ENCODE measurements at regions not wholly inside any gene's neighbourhood (a gene's known extent, or its start where the extent isn't known, plus 50 kb on each side); places are given as distances from the start of the nearest gene placed in this dataset.
A peak's percentile ranks its signal among the peaks of the same experiment; 100 is the strongest.

GRCh38 chr6:81565071-81565470 is 187.4 kb downstream of the TENT5A start:
- peak; percentile 12 for DNase-seq (ENCODE audit: low read depth, low spot score)
- no peak overlapping the region for H3K4me3 ChIP-seq (ENCODE audit: low read depth, low read length)
- in situ Hi-C loops (cut with HindIII; ENCODE audit: low sequenced_read_pairs), result no loop called here
- TF ChIP-seq, protein P1, sequence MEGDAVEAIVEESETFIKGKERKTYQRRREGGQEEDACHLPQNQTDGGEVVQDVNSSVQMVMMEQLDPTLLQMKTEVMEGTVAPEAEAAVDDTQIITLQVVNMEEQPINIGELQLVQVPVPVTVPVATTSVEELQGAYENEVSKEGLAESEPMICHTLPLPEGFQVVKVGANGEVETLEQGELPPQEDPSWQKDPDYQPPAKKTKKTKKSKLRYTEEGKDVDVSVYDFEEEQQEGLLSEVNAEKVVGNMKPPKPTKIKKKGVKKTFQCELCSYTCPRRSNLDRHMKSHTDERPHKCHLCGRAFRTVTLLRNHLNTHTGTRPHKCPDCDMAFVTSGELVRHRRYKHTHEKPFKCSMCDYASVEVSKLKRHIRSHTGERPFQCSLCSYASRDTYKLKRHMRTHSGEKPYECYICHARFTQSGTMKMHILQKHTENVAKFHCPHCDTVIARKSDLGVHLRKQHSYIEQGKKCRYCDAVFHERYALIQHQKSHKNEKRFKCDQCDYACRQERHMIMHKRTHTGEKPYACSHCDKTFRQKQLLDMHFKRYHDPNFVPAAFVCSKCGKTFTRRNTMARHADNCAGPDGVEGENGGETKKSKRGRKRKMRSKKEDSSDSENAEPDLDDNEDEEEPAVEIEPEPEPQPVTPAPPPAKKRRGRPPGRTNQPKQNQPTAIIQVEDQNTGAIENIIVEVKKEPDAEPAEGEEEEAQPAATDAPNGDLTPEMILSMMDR (IDR thresholded peaks at IDR 0.05; ENCODE audit: low read depth, low read length), result no peak

- TF ChIP-seq, protein P1 (IDR thresholded peaks at IDR 0.05; ENCODE audit: low read depth, low read length), result no peak
- in situ Hi-C loops (cut with HindIII; ENCODE audit: low sequenced_read_pairs), result no loop called here
- peak; percentile 4 for DNase-seq (ENCODE audit: low read depth, low spot score)
- H3K4me3 ChIP-seq (ENCODE audit: low read depth, low read length), result no peak overlapping the region
These were observed 187.9 kb downstream of the TENT5A start for GRCh38 chr6:81564470-81565068.

DNA sequence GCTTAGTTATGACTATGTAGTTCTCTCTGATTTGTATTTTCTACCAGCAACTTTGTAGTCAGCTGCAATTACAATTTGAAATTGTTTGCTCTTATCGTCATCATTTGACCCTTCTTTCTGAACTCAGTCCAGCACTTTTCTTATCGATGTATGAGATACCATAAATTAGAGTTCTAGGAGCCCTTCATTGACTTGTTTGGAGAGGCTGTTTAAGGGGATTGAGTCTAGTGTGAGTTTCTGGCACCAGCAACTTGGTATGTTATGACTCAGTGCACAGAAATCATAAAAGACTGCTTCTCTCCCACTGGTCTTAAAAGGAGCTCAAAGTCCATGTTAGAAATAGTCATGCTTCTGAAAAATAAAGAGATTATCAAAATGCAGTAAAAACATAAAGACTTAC is 190.3 kb downstream of the TENT5A start:
- TF ChIP-seq, protein P1 (IDR thresholded peaks at IDR 0.05; ENCODE audit: low read depth, low read length), result no peak
- in situ Hi-C loops (cut with HindIII; ENCODE audit: low sequenced_read_pairs), result no loop called here
- peak; percentile 85 for DNase-seq (ENCODE audit: low read depth, low spot score)

GRCh38 chr6:81561731-81562130 is 190.8 kb downstream of the TENT5A start:
- DNase-seq (ENCODE audit: low read depth, low spot score), result peak; percentile 3
- in situ Hi-C loops (cut with HindIII; ENCODE audit: low sequenced_read_pairs), result no loop called here
- TF ChIP-seq, protein P1 (IDR thresholded peaks at IDR 0.05; ENCODE audit: low read depth, low read length), result no peak
- H3K4me3 ChIP-seq (ENCODE audit: low read depth, low read length), result no peak overlapping the region

More for the DNA sequence above, 190.3 kb downstream of the TENT5A start:
- no peak overlapping the region for H3K4me3 ChIP-seq (ENCODE audit: low read depth, low read length)

- in situ Hi-C loops (cut with HindIII; ENCODE audit: low sequenced_read_pairs), result no loop called here
- peak; percentile 15 for DNase-seq (ENCODE audit: low read depth, low spot score)
These were observed 191.4 kb downstream of the TENT5A start for GRCh38 chr6:81561071-81561564.

DNA sequence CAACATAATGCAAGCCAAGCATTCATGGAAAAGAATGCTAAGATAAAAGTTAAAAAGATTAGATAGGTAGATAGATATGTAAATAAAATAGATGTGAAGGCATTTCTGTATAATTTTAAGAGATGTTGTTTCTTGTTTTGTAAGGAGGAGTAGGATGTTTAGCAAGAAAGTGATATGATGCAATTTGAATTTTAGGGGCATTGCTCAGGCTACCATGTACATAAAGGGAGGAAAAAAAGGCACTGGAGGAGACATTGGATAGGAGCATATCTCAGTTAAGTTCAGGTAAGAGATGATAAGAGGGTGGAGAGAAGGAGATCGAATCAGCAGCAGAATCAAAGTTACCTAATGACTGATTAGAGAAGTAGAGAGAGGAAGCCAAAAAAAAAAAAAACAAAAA is 194.7 kb downstream of the TENT5A start:
- in situ Hi-C loops (cut with HindIII; ENCODE audit: low sequenced_read_pairs), result no loop called here
- DNase-seq (ENCODE audit: low read depth, low spot score), result no peak
- H3K4me3 ChIP-seq (ENCODE audit: low read depth, low read length), result no peak overlapping the region
- TF ChIP-seq, protein P1 (IDR thresholded peaks at IDR 0.05; ENCODE audit: low read depth, low read length), result no peak

More at GRCh38 chr6:81561071-81561564, 191.4 kb downstream of the TENT5A start:
- TF ChIP-seq, protein P1 (IDR thresholded peaks at IDR 0.05; ENCODE audit: low read depth, low read length), result no peak
- no peak overlapping the region for H3K4me3 ChIP-seq (ENCODE audit: low read depth, low read length)
